Ovary (tissue), 7 donors: ENCODE measurements at regions not wholly inside any gene's neighbourhood (a gene's known extent, or its start where the extent isn't known, plus 50 kb on each side); places are given as distances from the start of the nearest gene placed in this dataset.

ENCODE experiments used
- DNase-seq, 5 donors: peaks; one replicate each; pipeline ENCODE4 v3.0.0-alpha.2; 2019 to 2020
- H3K27ac ChIP-seq, 2 donors: fragments of 200-600 bp; one replicate each; pipeline versions ENCODE4 v1.5.1 to v1.8.0; 2019 to 2022
- H3K27me3 ChIP-seq: fragments of 200-600 bp; one replicate; pipeline ENCODE4 v1.8.0; 2022
- H3K36me3 ChIP-seq: fragments of 200-600 bp; sonication (generic); one replicate; pipeline ENCODE4 v1.5.1; 2019
- H3K4me1 ChIP-seq: one replicate; pipeline ENCODE4 v1.8.1; 2013; ENCODE audit warnings: mild to moderate bottlenecking, moderate library complexity; ENCODE audit not compliant: insufficient read depth
- H3K4me3 ChIP-seq: fragments of 200-600 bp; sonication (generic); one replicate; pipeline ENCODE4 v1.5.1; 2017
- H3K9me3 ChIP-seq, 2 donors: fragments of 200-600 bp in 1 of 2; sonication (generic) in 1 of 2; one replicate each; pipeline versions ENCODE4 v1.5.1 to v1.8.1; 2013 to 2019; ENCODE audit warnings: mild to moderate bottlenecking in 1 of 2, moderate library complexity in 1 of 2
- EP300 ChIP-seq: sonication (generic); formaldehyde crosslinking; IDR thresholded peaks from one replicate; pipeline ENCODE4 v1.6.1; 2017; ENCODE audit warnings: antibody characterized with exemption
- POLR2A ChIP-seq: fragments of 450-650 bp; IDR thresholded peaks from one replicate; pipeline ENCODE4 v1.6.1; 2017; ENCODE audit warnings: antibody characterized with exemption, mild to moderate bottlenecking, moderate library complexity
- WGBS, 3 donors: extraction: QIAGEN DNeasy Blood & Tissue Kit in 1 of 3; methylation state at CpG; one replicate each; pipeline versions ENCODE4 v1.1.5 to v1.1.7; 2013 to 2017; 5-methylcytosine and 5-hydroxymethylcytosine counted together
- intact Hi-C, 4 donors: fragments of 100-400 bp; cut with DNase I; formaldehyde crosslinking; loops; one replicate each; pipeline versions ENCODE4 v1.11.0 to v1.15.1; 2022 to 2023
- TF ChIP-seq, protein P1 (sequence below), 3 donors: fragments of 450-650 bp in 2 of 3; fragments of 200-600 bp in 1 of 3; IDR thresholded peaks; one replicate each; pipeline versions ENCODE4 v1.5.1 to v1.8.0; 2016 to 2022; ENCODE audit warnings: antibody characterized with exemption in 3 of 3, mild to moderate bottlenecking in 1 of 3
- donor health status: DM: no; HTN: no; CAD: no; lungs with moderate emphysema.
- donor health status: DM: no; HTN: no; CAD: no.
- donor health status: Bipolar disorder and iron deficiency.
- donor health status: DM: no; HTN: no; CAD: no.
- donor health status: DM: yes; HTN: yes; CAD: no.

DNA sequence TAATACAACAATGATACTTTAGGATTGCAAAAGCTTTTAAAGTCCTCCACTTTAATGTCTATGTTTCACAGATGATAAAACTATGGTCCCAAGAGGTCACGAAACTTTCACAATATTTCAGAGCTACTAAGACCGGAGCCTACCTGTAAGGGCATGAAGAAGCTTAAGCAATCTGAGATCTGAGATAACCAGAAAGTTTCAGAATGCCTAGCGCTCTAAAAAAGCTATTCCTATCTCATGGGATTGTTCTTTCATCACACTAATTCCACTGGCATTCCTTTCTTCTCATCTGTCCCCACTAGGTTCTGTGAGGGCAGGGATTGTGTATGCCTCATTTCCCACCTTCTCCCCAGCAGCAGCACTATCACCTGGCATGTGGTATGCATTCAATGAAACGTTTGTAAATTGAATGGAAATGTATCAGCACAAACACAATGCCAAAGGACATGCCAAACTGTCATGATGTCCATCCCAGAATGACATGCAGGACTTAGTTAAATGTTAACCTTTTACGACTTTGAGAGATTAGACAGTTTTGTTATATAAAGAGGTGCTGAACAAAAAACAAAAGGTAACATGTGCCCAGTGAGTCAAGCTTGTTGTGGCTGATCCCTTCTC, 104.7 kb upstream of the NR2F2 start:
- no peaks in the 10 kb centered on the region for H3K36me3 ChIP-seq
- H3K27me3 ChIP-seq: no peaks in the 10 kb centered on the region
- no peaks in the 10 kb centered on the region for H3K9me3 ChIP-seq
- TF ChIP-seq EP300 (no peak), POLR2A (no peak)
- TF ChIP-seq, protein P1, sequence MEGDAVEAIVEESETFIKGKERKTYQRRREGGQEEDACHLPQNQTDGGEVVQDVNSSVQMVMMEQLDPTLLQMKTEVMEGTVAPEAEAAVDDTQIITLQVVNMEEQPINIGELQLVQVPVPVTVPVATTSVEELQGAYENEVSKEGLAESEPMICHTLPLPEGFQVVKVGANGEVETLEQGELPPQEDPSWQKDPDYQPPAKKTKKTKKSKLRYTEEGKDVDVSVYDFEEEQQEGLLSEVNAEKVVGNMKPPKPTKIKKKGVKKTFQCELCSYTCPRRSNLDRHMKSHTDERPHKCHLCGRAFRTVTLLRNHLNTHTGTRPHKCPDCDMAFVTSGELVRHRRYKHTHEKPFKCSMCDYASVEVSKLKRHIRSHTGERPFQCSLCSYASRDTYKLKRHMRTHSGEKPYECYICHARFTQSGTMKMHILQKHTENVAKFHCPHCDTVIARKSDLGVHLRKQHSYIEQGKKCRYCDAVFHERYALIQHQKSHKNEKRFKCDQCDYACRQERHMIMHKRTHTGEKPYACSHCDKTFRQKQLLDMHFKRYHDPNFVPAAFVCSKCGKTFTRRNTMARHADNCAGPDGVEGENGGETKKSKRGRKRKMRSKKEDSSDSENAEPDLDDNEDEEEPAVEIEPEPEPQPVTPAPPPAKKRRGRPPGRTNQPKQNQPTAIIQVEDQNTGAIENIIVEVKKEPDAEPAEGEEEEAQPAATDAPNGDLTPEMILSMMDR (IDR thresholded peaks at IDR 0.05): no peak
- no peak overlapping the region for H3K4me3 ChIP-seq
- DNase-seq: no peak
- no peak overlapping the region for H3K27ac ChIP-seq
- intact Hi-C loops: no loop called here
- no peaks in the 10 kb centered on the region for H3K4me1 ChIP-seq
- 63 to 78% (median 73%) methylated on average over 5 of the region's 5 CpGs for WGBS, 3 donors

DNA sequence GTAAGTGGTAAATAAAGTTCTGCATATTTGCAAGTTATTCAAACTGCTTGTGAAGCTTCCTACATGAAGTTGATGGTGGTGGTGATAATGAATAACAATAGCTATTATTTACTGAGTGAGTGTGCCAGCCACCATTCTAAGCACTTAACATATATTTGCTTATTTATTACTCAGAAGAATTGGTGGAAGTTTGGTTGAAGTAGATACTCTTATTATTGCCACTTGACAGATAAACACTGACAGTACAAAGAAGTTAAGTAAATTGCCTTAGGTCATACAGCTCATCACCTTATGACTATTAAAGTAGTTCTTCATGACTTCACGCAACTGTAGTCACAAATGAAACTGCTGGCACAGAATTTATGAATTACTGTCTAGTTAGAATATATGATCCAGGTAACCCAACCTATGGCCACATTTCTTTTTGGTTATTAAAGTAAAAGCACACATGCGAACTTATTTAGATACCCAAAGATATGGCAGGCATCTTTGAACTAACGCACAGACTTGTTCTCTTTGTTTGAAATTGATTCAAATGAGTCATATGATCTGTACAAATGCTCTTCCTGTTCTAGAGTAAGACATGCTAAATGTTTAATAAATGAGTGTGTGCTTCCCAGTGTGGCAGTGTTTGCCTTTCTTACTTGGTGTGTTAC, 99.8 kb upstream of the NR2F2 start:
- Histone ChIP-seq H3K27ac (no peak overlapping the region), H3K4me3 (no peak overlapping the region), H3K4me1 (no peaks in the 10 kb centered on the region), H3K36me3 (no peaks in the 10 kb centered on the region), H3K9me3 (no peaks in the 10 kb centered on the region), H3K27me3 (no peaks in the 10 kb centered on the region)
- no peak for DNase-seq
- WGBS, 3 donors: 89 to 94% (median 91%) methylated on average over 3 of the region's 3 CpGs
- TF ChIP-seq POLR2A (no peak), EP300 (no peak)
- TF ChIP-seq, protein P1 (IDR thresholded peaks at IDR 0.05): no peak
- intact Hi-C loops: loop anchor here in 1 of 4 donors (2.0 kb wide), 1 partner anchor 76 kb away; no protein-coding TSS in a partner anchor

DNA sequence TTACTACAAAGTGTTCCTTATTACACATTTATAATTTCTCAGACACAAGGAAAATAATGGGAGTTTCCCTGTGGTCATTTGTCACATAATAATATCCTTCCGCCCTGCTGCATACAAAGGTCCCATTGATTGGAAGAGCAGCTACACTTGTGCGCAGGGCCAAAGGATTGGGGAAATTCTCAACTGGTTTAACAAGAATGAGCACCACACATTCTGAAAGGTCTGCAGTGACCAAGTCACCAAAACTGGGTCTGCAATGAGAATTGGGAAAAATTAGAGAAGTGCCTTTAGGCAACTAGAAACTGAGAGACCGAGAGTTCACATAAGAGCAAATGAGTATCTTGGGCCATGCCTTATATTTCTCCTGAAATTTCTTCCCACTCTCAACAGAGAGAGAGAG, 98.2 kb upstream of the NR2F2 start:
- 95 to 97% (median 97%) methylated on average over 3 of the region's 3 CpGs for WGBS, 3 donors
- intact Hi-C loops: no loop called here
- Histone ChIP-seq H3K4me3 (no peak overlapping the region), H3K27me3 (no peaks in the 10 kb centered on the region), H3K4me1 (no peaks in the 10 kb centered on the region), H3K36me3 (no peaks in the 10 kb centered on the region), H3K9me3 (no peaks in the 10 kb centered on the region), H3K27ac (no peak overlapping the region)
- no peak for TF ChIP-seq POLR2A
- TF ChIP-seq, protein P1 (IDR thresholded peaks at IDR 0.05): no peak
- DNase-seq: no peak

DNA sequence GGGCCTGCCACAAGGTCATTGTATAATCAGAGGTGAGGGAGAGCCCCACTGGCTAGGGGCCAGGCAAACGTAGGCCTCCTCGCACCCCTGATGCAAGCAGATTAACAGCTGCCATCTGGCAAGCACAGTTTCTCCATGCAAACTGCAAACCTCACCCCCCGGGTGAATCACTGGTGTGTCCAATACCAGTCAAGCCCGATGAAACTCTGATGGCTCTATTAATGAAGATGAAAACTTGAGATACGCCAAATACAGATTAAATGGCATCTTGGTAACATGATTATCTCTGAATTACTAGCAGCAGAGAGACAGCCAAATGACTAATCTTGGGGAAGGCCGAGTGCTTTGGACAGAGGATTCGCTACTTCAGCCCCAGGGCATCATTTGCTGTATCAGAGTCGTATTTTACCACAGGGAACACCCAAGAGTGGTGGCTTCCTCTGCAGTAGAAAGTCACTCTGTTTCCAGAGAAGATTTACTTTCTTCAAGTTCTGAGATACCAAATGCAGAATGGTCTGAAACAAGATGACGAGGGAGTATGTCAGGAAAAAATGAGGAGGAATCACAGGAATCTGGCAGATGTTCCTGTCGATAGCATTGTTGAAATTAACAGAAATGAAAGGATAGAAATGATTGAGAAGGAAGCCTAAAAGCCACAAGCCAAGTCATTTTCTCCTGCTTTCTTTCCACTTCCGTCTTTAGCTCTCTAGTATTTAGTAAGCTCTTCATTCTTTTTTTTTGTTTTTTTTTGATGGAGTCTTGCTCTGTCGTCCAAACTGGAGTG, 96.2 kb upstream of the NR2F2 start:
- peak in 1 of 5 donors; percentile 40 for DNase-seq
- Histone ChIP-seq H3K36me3 (no peaks in the 10 kb centered on the region), H3K27ac (no peak overlapping the region)

More for the DNA sequence above, 96.2 kb upstream of the NR2F2 start:
- Histone ChIP-seq H3K4me3 (no peak overlapping the region), H3K4me1 (no peaks in the 10 kb centered on the region), H3K9me3 (no peaks in the 10 kb centered on the region), H3K27me3 (no peaks in the 10 kb centered on the region)
- WGBS, 3 donors: 71 to 82% (median 77%) methylated on average over 12 of the region's 12 CpGs
- TF ChIP-seq EP300 (no peak), POLR2A (no peak)
- TF ChIP-seq, protein P1 (IDR thresholded peaks at IDR 0.05): no peak
- intact Hi-C loops: no loop called here
